Transverse colon (tissue), 3 donors: ENCODE measurements at regions not wholly inside any gene's neighbourhood (a gene's known extent, or its start where the extent isn't known, plus 50 kb on each side); places are given as distances from the start of the nearest gene placed in this dataset.

Experiments used
- CTCF ChIP-seq, 5 experiments: fragments of 200-600 bp in 3 of 5; fragments of 450-650 bp in 2 of 5; sonication (generic) in 3 of 5; IDR thresholded peaks; 1 replicate in 2 of 5; 2 replicates in 3 of 5; pipeline ENCODE4 v1.5.1; 2016 to 2017; ENCODE audit warnings: antibody characterized with exemption in 5 of 5, inconsistent platforms in 3 of 5, mild to moderate bottlenecking in 2 of 5, moderate library complexity in 1 of 5
- POLR2A ChIP-seq: fragments of 450-650 bp; IDR thresholded peaks from one replicate; pipeline ENCODE4 v1.6.1; 2016; ENCODE audit warnings: antibody characterized with exemption, mild to moderate bottlenecking, moderate library complexity

- TF ChIP-seq CTCF (IDR thresholded peaks at IDR 0.05) (no peak), POLR2A (no peak)
Measured at GRCh38 chr14:38838049-38838978, 264.7 kb downstream of the SEC23A start.
